SK-N-SH treated with all-trans-retinoic acid at 6 μM for 48 hours (cell line): ENCODE measurements at regions not wholly inside any gene's neighbourhood (a gene's known extent, or its start where the extent isn't known, plus 50 kb on each side); places are given as distances from the start of the nearest gene placed in this dataset.
"Not testable (repeated sequence)": the region's sequence is repeated elsewhere in the genome, so short reads cannot be mapped to it uniquely, and the experiment has no call there.

Experiments used
- ATAC-seq: fragments of 200-7000 bp; cut with Tn5 transposase; 3 replicates; pipeline ENCODE4 v1.9.1; 2020; ENCODE audit warnings: mild to moderate bottlenecking, moderate library complexity
- ARNTL ChIP-seq: fragments of 450-650 bp; formaldehyde crosslinking; IDR thresholded peaks from 2 replicates; pipeline ENCODE4 v1.5.0; 2020; ENCODE audit warnings: low read depth, mild to moderate bottlenecking, moderate library complexity, borderline replicate concordance
- BACH2 ChIP-seq: fragments of 250-450 bp; sonication (Bioruptor Pico); IDR thresholded peaks from 2 replicates; pipeline ENCODE4 v1.9.0; 2021; ENCODE audit warnings: mild to moderate bottlenecking, borderline replicate concordance
- CREB5 ChIP-seq: fragments of 250-450 bp; sonication (Bioruptor Pico); IDR thresholded peaks from 2 replicates; pipeline ENCODE4 v1.5.1; 2020; ENCODE audit warnings: low read depth, mild to moderate bottlenecking, moderate library complexity
- CSRNP3 ChIP-seq: fragments of 250-450 bp; sonication (Bioruptor Pico); IDR thresholded peaks from 2 replicates; pipeline ENCODE4 v1.5.1; 2021; ENCODE audit warnings: mild to moderate bottlenecking, moderate library complexity
- ESRRG ChIP-seq: fragments of 250-450 bp; sonication (Bioruptor Pico); IDR thresholded peaks from 2 replicates; pipeline ENCODE4 v1.6.1; 2021; ENCODE audit warnings: mild to moderate bottlenecking
- GLIS3 ChIP-seq: fragments of 250-450 bp; sonication (Bioruptor Pico); IDR thresholded peaks from 2 replicates; pipeline ENCODE4 v1.5.0; 2020; ENCODE audit warnings: mild to moderate bottlenecking, moderate library complexity
- ISL1 ChIP-seq: fragments of 250-450 bp; sonication (Bioruptor Pico); IDR thresholded peaks from 2 replicates; pipeline ENCODE4 v2.1.2; 2022; ENCODE audit warnings: mild to moderate bottlenecking, moderate library complexity
- OSR1 ChIP-seq: fragments of 250-450 bp; sonication (Bioruptor Pico); IDR thresholded peaks from 2 replicates; pipeline ENCODE4 v1.8.0; 2022; ENCODE audit warnings: moderate library complexity, mild to moderate bottlenecking, inconsistent platforms
- PATZ1 ChIP-seq: fragments of 250-450 bp; sonication (Bioruptor Pico); IDR thresholded peaks from 2 replicates; pipeline ENCODE4 v1.8.0; 2020; ENCODE audit warnings: mild to moderate bottlenecking, moderate library complexity, borderline replicate concordance
- POU6F1 ChIP-seq: fragments of 250-450 bp; sonication (Bioruptor Pico); IDR thresholded peaks from 2 replicates; pipeline ENCODE4 v1.8.0; 2021; ENCODE audit warnings: low read depth, mild to moderate bottlenecking, moderate library complexity, borderline replicate concordance
- PPARA ChIP-seq: fragments of 250-450 bp; sonication (Bioruptor Pico); IDR thresholded peaks from 2 replicates; pipeline ENCODE4 v1.5.0; 2020; ENCODE audit warnings: mild to moderate bottlenecking, borderline replicate concordance
- RARB ChIP-seq: fragments of 250-450 bp; sonication (Bioruptor Pico); IDR thresholded peaks from 2 replicates; pipeline ENCODE4 v1.8.0; 2021; ENCODE audit warnings: mild to moderate bottlenecking, moderate library complexity
- SNAI2 ChIP-seq: fragments of 250-450 bp; sonication (Bioruptor Pico); IDR thresholded peaks from 2 replicates; pipeline ENCODE4 v1.5.0; 2020; ENCODE audit warnings: mild to moderate bottlenecking, moderate library complexity
- TCF4 ChIP-seq: fragments of 250-450 bp; sonication (Bioruptor Pico); IDR thresholded peaks from 2 replicates; pipeline ENCODE4 v1.8.0; 2021; ENCODE audit warnings: mild to moderate bottlenecking, moderate library complexity, borderline replicate concordance
- TSHZ2 ChIP-seq: fragments of 250-450 bp; sonication (Bioruptor Pico); IDR thresholded peaks from 2 replicates; pipeline ENCODE4 v1.5.0; 2020; ENCODE audit warnings: mild to moderate bottlenecking, moderate library complexity
- ZC3H10 ChIP-seq: fragments of 250-450 bp; sonication (Bioruptor Pico); IDR thresholded peaks from 2 replicates; pipeline ENCODE4 v1.5.1; 2021; ENCODE audit warnings: mild to moderate bottlenecking, moderate library complexity
- ZFP3 ChIP-seq: fragments of 250-450 bp; sonication (Bioruptor Pico); IDR thresholded peaks from 2 replicates; pipeline ENCODE4 v1.5.0; 2020; ENCODE audit warnings: mild to moderate bottlenecking, moderate library complexity
- ZFP30 ChIP-seq: fragments of 450-650 bp; formaldehyde crosslinking; IDR thresholded peaks from 2 replicates; pipeline ENCODE4 v1.5.0; 2022; ENCODE audit warnings: mild to moderate bottlenecking, moderate library complexity

- TF ChIP-seq TSHZ2 (CRISPR knock-in tag): no peak
- TF ChIP-seq CREB5: no peak
- TF ChIP-seq ZC3H10 (CRISPR knock-in tag): no peak
- no peak for TF ChIP-seq ZFP3
- TF ChIP-seq PATZ1: no peak
- TF ChIP-seq SNAI2 (CRISPR knock-in tag): no peak
- no peak for TF ChIP-seq GLIS3 (CRISPR knock-in tag)
Observed at GRCh38 chr2:62653582-62654422, 51.7 kb upstream of the EHBP1 start (continued).

- ATAC-seq: not testable (repeated sequence)
Observed at GRCh38 chr2:62649087-62649486, 56.4 kb upstream of the EHBP1 start.

- TF ChIP-seq POU6F1 (no peak), OSR1 (CRISPR knock-in tag) (no peak)
- no peak for ATAC-seq
Observed at GRCh38 chr2:62643100-62643471, 62.4 kb upstream of the EHBP1 start.

- no peak for ATAC-seq
- no peak for TF ChIP-seq ESRRG (CRISPR knock-in tag)
- TF ChIP-seq ARNTL (CRISPR knock-in tag): no peak
- no peak for TF ChIP-seq ZFP30 (CRISPR knock-in tag)
- TF ChIP-seq ZC3H10 (CRISPR knock-in tag): no peak
- no peak for TF ChIP-seq ZFP3
- no peak for TF ChIP-seq PATZ1
- no peak for TF ChIP-seq BACH2 (CRISPR knock-in tag)
- no peak for TF ChIP-seq TCF4
- TF ChIP-seq GLIS3 (CRISPR knock-in tag): no peak
- TF ChIP-seq SNAI2 (CRISPR knock-in tag): no peak
- TF ChIP-seq ISL1: no peak
- no peak for TF ChIP-seq RARB (CRISPR knock-in tag)
Observed at GRCh38 chr2:62642429-62643099, 62.9 kb upstream of the EHBP1 start.

- ATAC-seq: no peak; the same call in 2 of the 3 replicates
- TF ChIP-seq CSRNP3 (CRISPR knock-in tag): no peak
- TF ChIP-seq CREB5: no peak
- no peak for TF ChIP-seq BACH2 (CRISPR knock-in tag)
- TF ChIP-seq ZC3H10 (CRISPR knock-in tag): no peak
- no peak for TF ChIP-seq PPARA (CRISPR knock-in tag)
- TF ChIP-seq RARB (CRISPR knock-in tag): no peak
- TF ChIP-seq ISL1: no peak
- no peak for TF ChIP-seq POU6F1
- TF ChIP-seq TCF4: no peak
Observed at GRCh38 chr2:62641936-62642335, 63.6 kb upstream of the EHBP1 start.
